ENCODE measurements at regions not wholly inside any gene's neighbourhood (a gene's known extent, or its start where the extent isn't known, plus 50 kb on each side); places are given as distances from the start of the nearest gene placed in this dataset.

DNA sequence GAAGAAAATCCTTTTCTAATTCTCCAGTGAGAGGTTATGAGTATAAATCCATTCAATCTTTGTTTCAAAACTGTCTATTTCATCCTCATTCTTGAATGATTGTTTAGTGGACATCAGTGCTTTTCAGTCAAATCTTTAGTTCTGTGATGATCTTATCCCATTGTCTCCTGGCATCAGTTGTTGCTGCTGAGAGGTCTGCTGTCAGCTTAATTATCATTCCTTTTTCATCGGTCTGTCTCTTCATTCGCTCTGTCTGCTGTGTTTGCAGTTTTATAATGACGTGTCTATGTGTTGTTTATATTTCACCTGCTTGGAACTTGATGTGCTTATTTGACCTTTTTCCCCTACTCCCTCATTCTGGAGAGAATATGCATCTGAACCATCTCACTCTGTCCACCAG is 69.2 kb upstream of the GLI2 start:
- TF ChIP-seq ZFHX2 (tag by site-specific recombination; conservative IDR thresholded peaks at IDR 0.05), result no peak
- no peak for TF ChIP-seq ZNF843 (tag by site-specific recombination; IDR thresholded peaks at IDR 0.05)
- no peak for TF ChIP-seq ZNF777 (tag by site-specific recombination; IDR thresholded peaks at IDR 0.05; ENCODE audit: borderline replicate concordance)
- no peak for TF ChIP-seq YY1 (tag by site-specific recombination; IDR thresholded peaks at IDR 0.05)
- TF ChIP-seq, protein P1, sequence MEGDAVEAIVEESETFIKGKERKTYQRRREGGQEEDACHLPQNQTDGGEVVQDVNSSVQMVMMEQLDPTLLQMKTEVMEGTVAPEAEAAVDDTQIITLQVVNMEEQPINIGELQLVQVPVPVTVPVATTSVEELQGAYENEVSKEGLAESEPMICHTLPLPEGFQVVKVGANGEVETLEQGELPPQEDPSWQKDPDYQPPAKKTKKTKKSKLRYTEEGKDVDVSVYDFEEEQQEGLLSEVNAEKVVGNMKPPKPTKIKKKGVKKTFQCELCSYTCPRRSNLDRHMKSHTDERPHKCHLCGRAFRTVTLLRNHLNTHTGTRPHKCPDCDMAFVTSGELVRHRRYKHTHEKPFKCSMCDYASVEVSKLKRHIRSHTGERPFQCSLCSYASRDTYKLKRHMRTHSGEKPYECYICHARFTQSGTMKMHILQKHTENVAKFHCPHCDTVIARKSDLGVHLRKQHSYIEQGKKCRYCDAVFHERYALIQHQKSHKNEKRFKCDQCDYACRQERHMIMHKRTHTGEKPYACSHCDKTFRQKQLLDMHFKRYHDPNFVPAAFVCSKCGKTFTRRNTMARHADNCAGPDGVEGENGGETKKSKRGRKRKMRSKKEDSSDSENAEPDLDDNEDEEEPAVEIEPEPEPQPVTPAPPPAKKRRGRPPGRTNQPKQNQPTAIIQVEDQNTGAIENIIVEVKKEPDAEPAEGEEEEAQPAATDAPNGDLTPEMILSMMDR (tag by site-specific recombination; IDR thresholded peaks at IDR 0.05), result no peak
